Stimulated activated memory B cell treated with anti-CD40 and anti-IgM and Interleukin-4, amounts not matched to agents 10 μg/mL and 1 μg/mL and 100 μg/mL, for 72 hours (primary cell): ENCODE measurements at regions not wholly inside any gene's neighbourhood (a gene's known extent, or its start where the extent isn't known, plus 50 kb on each side); places are given as distances from the start of the nearest gene placed in this dataset.

Experiments used
- ATAC-seq: fragments of 150-1000 bp; cut with Tn5 transposase; 2 replicates; pipeline ENCODE4 v1.10.0; 2021
- H3K27ac Mint-ChIP-seq: one replicate; pipeline ENCODE4 v1.8.0; 2022; ENCODE audit warnings: mild to moderate bottlenecking, mixed read lengths
- H3K27me3 Mint-ChIP-seq: one replicate; pipeline ENCODE4 v1.8.0; 2022; ENCODE audit warnings: mixed read lengths
- H3K36me3 Mint-ChIP-seq: one replicate; pipeline ENCODE4 v1.8.0; 2022; ENCODE audit warnings: mixed read lengths
- H3K4me1 Mint-ChIP-seq: one replicate; pipeline ENCODE4 v1.8.0; 2022; ENCODE audit warnings: mixed read lengths
- H3K4me3 Mint-ChIP-seq: one replicate; pipeline ENCODE4 v1.8.0; 2022; ENCODE audit warnings: mild to moderate bottlenecking, moderate library complexity, mixed read lengths
- H3K9me3 Mint-ChIP-seq: one replicate; pipeline ENCODE4 v1.8.0; 2022; ENCODE audit warnings: mixed read lengths

DNA sequence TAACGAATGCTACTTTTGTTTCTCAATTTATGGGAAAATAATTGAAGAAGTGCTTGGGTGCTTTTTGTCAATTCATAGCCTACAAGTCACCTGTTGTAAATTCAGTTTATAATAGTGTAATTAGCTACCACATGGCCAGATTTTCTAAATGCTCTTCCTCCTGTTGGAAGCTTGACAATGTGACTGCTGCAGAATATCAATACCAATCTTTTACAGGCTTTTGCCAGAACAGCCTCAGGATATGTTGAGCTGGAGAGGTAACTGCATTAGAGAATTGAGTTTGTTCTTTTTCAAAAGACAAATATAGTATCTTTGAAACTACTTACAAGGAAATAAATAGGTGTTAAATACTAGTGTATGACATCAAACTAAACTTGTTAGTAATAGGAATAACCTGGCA is 277.8 kb downstream of the POU4F1 start:
- H3K36me3 Mint-ChIP-seq = no peaks in the 10 kb centered on the region
- H3K27ac Mint-ChIP-seq = no peak overlapping the region
- no peaks in the 10 kb centered on the region for H3K9me3 Mint-ChIP-seq
- ATAC-seq = no peak
- H3K27me3 Mint-ChIP-seq = no peaks in the 10 kb centered on the region
- no peaks in the 10 kb centered on the region for H3K4me1 Mint-ChIP-seq
- H3K4me3 Mint-ChIP-seq = no peak overlapping the region

DNA sequence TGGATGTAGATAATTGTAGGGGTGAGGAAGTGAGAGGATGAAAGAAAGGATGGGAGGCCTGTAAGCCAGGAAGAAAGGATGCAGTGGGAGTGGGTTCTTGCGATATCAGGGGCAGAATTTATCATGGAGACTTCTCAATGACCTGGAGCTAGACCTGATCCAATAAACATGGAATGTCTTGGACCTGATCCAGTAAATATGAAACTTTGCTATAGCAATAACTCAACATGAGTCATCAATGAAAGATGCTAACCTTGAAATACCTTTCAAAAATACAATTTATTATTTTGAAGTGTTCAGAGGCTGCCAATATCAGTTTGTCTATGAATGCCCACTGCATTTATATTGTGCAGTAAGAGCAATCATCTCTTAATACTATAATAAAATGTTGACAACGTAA is 279.5 kb downstream of the POU4F1 start:
- Mint-ChIP-seq H3K27me3 (no peaks in the 10 kb centered on the region), H3K36me3 (no peaks in the 10 kb centered on the region), H3K9me3 (no peaks in the 10 kb centered on the region), H3K4me3 (no peak overlapping the region), H3K4me1 (no peaks in the 10 kb centered on the region), H3K27ac (no peak overlapping the region)
- no peak for ATAC-seq

DNA sequence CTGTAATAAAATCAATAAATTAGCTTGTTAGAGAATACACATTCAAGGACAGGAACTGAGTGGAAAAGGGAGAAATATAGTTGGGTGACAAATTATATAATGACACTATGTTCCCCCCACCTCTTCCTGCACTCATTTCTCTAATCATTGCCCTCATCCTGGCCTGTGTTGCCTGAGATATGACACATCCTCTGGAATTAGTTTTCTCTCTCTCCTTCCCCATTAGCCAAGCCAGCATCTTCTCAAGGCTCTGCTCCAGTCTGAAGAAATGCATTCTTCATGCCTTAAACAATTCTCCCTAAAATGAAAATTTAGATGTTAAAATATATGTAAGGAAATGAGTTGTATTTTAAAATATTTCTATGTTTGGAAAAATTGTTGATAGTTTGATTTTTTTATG is 280.3 kb downstream of the POU4F1 start:
- ATAC-seq = no peak
- H3K4me3 Mint-ChIP-seq = no peak overlapping the region
- no peak overlapping the region for H3K27ac Mint-ChIP-seq
- no peaks in the 10 kb centered on the region for H3K36me3 Mint-ChIP-seq
- H3K9me3 Mint-ChIP-seq = no peaks in the 10 kb centered on the region
- no peaks in the 10 kb centered on the region for H3K27me3 Mint-ChIP-seq
- no peaks in the 10 kb centered on the region for H3K4me1 Mint-ChIP-seq

DNA sequence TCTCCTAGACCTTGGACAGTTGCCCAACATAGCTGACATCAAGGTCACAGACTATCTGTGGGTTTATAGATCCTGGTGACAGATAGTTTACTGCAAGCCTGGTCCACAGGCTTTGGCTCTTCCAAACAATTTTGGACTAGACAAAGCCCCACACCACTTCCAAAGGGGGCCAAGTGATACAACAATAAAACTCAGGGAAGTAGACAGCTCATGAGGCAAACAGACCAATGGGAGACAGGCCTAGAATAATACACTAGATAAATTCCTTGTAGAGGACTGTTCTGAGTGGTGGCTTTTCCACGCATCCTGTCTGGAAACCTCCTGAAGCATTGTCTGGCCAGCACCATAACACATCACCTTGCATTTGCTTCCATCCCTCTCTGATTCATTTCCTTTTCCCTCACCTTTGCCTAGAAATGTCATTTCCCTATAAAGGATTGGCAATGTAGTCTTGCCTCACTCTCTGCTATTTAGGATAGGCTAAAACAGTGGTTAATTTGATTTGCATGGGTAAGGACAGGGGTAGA is 284.2 kb downstream of the POU4F1 start:
- Mint-ChIP-seq H3K4me3 (no peak overlapping the region), H3K4me1 (no peaks in the 10 kb centered on the region), H3K9me3 (no peaks in the 10 kb centered on the region), H3K36me3 (no peaks in the 10 kb centered on the region), H3K27ac (no peak overlapping the region), H3K27me3 (no peaks in the 10 kb centered on the region)
- no peak for ATAC-seq

DNA sequence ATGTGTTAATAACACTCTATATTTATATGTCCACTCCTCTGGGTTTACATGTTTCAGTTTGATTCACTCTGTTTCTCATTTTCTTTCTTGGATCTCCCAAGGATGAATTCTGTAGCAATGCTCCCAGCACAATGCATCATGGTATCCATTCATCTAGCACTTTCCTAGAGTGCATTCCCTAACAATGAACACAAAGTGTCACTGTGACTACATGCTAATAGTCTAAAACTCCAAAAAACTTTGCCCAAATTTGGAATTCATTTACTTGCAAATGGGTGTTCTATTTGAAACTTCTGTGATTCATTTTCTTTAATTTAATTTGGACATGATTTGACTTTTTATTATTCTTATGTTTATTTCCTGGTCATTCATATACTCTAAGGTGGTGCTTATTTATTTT is 286.3 kb downstream of the POU4F1 start:
- H3K36me3 Mint-ChIP-seq = no peaks in the 10 kb centered on the region
- H3K4me3 Mint-ChIP-seq = no peak overlapping the region
- H3K4me1 Mint-ChIP-seq = no peaks in the 10 kb centered on the region
- H3K27me3 Mint-ChIP-seq = no peaks in the 10 kb centered on the region
- no peaks in the 10 kb centered on the region for H3K9me3 Mint-ChIP-seq
- H3K27ac Mint-ChIP-seq = no peak overlapping the region
- no peak for ATAC-seq

DNA sequence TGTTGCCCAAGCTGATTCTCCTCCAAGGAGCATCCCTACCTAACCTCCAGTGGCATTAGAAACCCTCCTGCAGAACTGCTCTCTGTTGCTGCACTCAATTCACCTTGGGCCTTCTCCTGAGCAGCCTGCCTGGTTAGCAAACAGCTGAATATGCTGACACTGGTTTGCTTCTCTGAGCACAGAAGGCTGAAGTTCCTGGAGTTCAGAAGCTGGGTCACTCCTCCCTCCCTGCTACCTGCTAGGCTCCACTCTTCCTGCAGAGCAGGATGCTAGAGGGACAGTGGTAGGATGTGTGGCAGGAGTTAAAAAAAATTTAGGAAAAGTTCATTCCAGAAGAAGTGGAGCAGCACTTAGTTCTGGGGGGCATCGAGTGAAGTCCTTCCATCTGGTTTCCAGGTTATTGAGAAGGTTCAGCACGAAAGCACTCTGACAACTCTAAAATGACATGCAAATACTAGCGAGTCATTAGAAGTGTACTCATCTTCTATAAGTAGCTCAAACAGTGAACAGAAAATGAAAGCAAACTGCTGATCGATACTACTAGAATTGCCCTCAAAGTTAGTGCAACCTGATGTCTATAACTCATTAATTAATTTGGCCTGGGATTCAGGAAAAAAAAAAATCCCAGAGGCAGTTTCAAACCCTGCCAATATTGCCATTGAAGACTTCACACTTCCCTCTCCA is 293.7 kb downstream of the POU4F1 start:
- Mint-ChIP-seq H3K4me1 (peaks cover 11% of the 10 kb centered on the region), H3K27me3 (no peaks in the 10 kb centered on the region), H3K36me3 (no peaks in the 10 kb centered on the region), H3K9me3 (no peaks in the 10 kb centered on the region), H3K4me3 (no peak overlapping the region), H3K27ac (no peak overlapping the region)
- peak; percentile 28 for ATAC-seq

DNA sequence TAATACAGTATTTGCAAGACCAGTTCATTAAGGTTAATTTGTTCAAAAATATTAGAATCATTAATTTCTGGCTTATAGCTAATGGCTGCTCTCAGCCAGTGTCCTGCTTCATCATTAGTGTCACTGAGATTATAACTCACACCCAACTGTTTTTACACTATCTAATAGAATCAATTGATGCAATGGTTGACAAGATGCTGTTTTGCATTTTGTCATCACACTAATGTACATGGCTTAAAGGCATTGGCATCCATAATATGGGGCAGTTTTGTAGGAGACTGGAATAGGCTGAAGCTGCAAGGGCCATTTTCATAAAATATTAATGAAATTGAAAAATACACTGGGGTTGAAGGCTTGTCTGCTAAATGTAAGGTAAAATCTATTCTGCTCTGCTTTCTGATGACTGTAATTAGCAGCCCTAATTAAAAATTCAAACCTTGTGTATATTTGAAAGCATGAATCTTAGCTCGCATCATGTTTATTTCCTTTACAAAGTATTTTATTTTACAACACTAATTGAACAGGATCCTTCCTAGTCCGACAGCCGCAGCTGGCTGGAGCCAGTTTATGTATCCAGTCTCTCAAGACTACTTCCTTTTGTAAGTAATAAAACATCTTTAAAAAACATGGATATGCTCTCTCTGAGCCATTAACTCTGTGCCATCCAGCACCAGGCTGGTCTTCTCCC is 296.7 kb downstream of the POU4F1 start:
- Mint-ChIP-seq H3K4me3 (no peak overlapping the region), H3K4me1 (peaks cover 11% of the 10 kb centered on the region), H3K36me3 (no peaks in the 10 kb centered on the region), H3K27me3 (no peaks in the 10 kb centered on the region), H3K9me3 (no peaks in the 10 kb centered on the region), H3K27ac (no peak overlapping the region)
- ATAC-seq = no peak

DNA sequence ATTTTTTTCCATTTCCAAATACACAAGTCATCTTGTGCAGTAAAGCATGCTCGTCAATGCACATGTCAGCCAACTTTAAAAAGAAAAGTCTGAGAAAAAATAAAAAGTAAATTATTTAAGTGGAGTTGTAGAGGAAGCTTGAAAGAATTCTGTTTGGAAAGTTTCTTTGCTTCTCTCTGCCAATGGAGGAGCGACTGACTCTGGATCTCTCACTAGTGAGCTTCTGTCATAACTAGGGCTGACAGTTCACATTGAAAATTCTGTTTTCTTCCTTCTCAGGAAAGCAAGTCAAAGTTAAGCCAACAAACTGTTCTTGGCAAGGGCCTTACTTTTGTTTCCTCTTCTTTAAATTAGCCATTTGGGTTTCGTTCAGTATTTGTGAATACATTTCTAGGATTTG is 298.2 kb downstream of the POU4F1 start:
- Mint-ChIP-seq H3K27ac (no peak overlapping the region), H3K27me3 (no peaks in the 10 kb centered on the region), H3K4me1 (peaks cover 9% of the 10 kb centered on the region), H3K4me3 (no peak overlapping the region), H3K9me3 (no peaks in the 10 kb centered on the region), H3K36me3 (no peaks in the 10 kb centered on the region)
- ATAC-seq = no peak

DNA sequence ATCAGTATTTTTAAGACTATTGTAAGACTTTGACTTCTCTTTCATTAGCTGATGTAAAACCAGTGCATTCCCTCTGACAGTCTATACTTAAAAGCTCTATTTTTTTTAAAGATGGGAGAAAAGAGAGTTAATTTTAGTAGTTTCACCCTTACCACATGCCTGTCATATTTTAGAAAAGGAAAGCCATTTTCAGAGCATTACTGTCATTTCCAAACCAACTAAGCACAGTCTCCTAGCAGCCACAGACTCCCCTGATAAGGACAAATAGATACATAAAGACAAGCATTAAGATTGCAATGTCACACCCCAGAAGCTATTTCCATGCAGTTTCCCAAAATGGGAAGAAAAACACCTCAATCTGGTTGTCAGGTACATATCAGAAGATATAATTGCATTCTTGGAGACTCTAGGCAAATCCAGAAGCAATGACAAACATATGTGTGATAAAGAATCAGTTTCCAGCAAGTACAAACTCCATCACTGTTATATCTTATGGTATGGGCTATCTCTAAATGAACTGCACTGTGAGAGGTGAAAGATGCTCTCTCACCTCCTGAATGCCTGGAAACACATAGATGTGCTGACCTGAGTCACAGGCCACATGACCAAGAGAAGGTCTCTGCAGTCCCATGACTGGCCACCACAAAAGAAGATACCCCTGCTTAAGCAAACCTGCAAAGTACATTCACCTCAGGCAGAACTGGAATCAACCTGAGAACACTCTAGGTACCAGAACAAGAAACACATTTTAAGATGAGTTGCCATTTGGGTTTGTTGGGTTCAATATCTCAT is 303.3 kb downstream of the POU4F1 start:
- no peaks in the 10 kb centered on the region for H3K36me3 Mint-ChIP-seq
- no peaks in the 10 kb centered on the region for H3K9me3 Mint-ChIP-seq
- no peaks in the 10 kb centered on the region for H3K27me3 Mint-ChIP-seq
- no peak for ATAC-seq
- H3K27ac Mint-ChIP-seq = no peak overlapping the region
- H3K4me3 Mint-ChIP-seq = no peak overlapping the region
- H3K4me1 Mint-ChIP-seq = no peaks in the 10 kb centered on the region

DNA sequence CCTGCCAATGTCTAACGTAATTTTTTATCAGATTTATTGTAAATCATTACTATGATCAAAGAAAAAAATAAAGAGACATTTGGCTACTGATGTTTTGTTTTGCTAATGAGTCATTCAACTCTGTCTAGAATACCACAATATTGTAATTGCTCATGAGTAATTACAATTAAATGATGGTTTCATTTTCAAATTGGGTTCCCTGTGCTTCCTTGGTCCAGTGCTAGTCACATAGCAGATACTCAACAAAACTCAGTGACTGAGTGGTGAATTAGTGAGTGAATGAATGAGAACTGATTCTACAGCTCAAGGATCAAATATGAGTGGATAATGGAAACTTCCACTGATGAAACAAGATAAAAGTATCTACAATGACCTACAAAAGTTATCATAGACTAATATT is 304.7 kb downstream of the POU4F1 start:
- H3K4me1 Mint-ChIP-seq = no peaks in the 10 kb centered on the region
- no peaks in the 10 kb centered on the region for H3K9me3 Mint-ChIP-seq
- no peak overlapping the region for H3K27ac Mint-ChIP-seq
- H3K36me3 Mint-ChIP-seq = no peaks in the 10 kb centered on the region
- no peaks in the 10 kb centered on the region for H3K27me3 Mint-ChIP-seq
- no peak for ATAC-seq
- H3K4me3 Mint-ChIP-seq = no peak overlapping the region

DNA sequence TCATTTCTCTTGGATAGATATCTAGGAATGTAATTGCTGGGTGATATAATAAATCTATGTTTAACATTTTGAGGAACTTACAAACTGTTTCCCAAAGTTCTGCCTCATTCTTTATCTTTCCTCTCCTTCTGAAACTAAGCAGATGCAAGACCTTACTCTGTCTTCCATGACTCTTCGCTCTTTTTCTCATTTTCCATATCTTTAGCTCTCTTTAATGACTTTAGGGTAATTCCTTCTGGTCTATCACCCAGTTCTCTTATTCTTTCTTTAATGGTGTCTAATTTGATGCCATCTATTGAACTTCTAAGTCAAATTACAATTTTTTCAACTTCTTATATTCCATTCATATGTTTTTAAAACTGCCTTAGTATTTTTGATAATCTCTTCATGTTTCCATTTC is 316.6 kb downstream of the POU4F1 start:
- no peak overlapping the region for H3K4me3 Mint-ChIP-seq
- no peaks in the 10 kb centered on the region for H3K4me1 Mint-ChIP-seq
- ATAC-seq = no peak

DNA sequence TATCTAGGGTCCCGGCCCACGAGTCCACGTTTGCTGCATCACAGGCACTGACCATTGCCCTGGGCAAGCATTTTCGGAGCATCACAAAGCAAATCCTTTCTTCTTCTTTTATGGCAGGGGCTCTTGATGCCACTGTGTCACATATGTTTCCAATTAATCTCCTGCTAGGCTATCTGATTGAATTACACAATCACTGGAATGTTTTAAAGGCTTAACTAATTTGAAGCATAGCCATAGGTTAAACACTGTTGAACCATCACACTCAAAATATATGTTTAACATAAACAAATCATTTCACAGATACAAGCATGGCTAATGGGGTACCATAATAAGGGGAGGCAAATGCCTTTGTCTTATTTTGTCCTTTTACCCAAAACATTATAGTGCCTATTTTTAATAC is 338.3 kb downstream of the POU4F1 start:
- Mint-ChIP-seq H3K27ac (no peak overlapping the region), H3K4me1 (no peaks in the 10 kb centered on the region), H3K27me3 (no peaks in the 10 kb centered on the region), H3K4me3 (no peak overlapping the region), H3K9me3 (peaks cover 5% of the 10 kb centered on the region), H3K36me3 (no peaks in the 10 kb centered on the region)
- ATAC-seq = no peak

More for the DNA sequence above, 316.6 kb downstream of the POU4F1 start:
- H3K9me3 Mint-ChIP-seq = peaks cover 10% of the 10 kb centered on the region
- H3K27ac Mint-ChIP-seq = no peak overlapping the region
- no peaks in the 10 kb centered on the region for H3K36me3 Mint-ChIP-seq
- no peaks in the 10 kb centered on the region for H3K27me3 Mint-ChIP-seq

DNA sequence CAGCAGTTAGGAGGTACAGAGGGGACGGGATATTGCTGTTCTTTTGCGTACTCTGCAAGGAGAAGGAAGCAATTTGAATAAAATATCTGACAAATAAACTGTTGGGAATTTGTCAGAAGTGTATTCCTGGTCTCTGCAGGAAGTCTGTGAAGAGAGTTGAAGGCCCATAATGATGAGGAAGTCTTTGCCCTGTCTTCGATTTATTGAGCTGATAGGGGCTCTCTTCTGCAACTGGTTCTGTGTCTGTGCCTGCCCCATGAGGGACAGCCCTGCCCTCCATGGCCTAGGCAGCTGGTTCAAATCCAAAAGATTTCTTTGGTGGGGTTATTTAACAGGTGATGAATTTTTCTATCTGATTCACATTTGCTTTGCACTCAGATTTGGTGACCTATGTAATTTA is 339.7 kb upstream of the EDNRB start:
- no peak for ATAC-seq
- no peaks in the 10 kb centered on the region for H3K27me3 Mint-ChIP-seq
- no peak overlapping the region for H3K4me3 Mint-ChIP-seq
- no peaks in the 10 kb centered on the region for H3K36me3 Mint-ChIP-seq
- peaks cover 5% of the 10 kb centered on the region for H3K9me3 Mint-ChIP-seq
- H3K27ac Mint-ChIP-seq = no peak overlapping the region
- no peaks in the 10 kb centered on the region for H3K4me1 Mint-ChIP-seq

DNA sequence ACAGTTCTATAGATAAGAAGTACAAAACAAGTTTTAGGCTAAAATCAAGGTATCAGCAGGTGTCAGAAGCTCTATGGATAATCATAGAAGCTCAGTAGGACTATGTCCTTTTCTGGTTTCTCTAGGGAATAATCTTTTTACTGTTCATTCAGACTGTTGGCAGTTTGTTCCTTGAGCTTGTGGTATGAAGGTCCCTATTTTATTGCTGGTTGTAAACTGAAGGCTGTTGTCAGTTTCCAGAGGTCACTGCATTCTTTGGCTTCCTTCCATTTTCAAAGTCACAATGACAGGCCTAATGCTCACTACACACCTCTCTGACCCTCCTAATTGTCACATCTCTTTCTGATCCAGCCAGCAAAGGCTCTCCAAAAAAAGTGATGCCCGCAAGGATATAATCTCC is 337.9 kb upstream of the EDNRB start:
- no peaks in the 10 kb centered on the region for H3K36me3 Mint-ChIP-seq
- no peak for ATAC-seq
- no peaks in the 10 kb centered on the region for H3K4me1 Mint-ChIP-seq
- H3K9me3 Mint-ChIP-seq = peaks cover 5% of the 10 kb centered on the region
- no peak overlapping the region for H3K27ac Mint-ChIP-seq
- H3K27me3 Mint-ChIP-seq = no peaks in the 10 kb centered on the region
- H3K4me3 Mint-ChIP-seq = no peak overlapping the region

DNA sequence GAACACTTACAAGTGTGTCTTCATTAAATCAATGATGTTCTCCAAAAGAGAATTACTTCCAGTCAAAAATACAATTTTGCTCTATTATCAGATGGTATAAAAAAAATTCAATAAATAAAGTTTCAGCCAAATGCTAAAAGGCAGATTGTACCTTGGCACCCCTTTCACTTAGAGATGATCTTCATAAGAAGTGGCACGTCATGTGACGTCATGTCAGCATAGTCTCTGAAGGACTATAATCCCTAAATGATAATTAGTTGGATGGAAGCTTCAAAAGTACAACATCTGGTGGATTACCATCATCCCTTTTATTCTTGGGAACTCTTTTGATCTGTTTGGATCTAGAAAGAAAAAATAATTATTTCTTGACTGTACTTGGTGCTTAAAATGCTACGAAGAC is 335.5 kb upstream of the EDNRB start:
- Mint-ChIP-seq H3K27ac (no peak overlapping the region), H3K9me3 (no peaks in the 10 kb centered on the region), H3K36me3 (no peaks in the 10 kb centered on the region), H3K4me3 (no peak overlapping the region), H3K27me3 (no peaks in the 10 kb centered on the region), H3K4me1 (no peaks in the 10 kb centered on the region)
- ATAC-seq = no peak

DNA sequence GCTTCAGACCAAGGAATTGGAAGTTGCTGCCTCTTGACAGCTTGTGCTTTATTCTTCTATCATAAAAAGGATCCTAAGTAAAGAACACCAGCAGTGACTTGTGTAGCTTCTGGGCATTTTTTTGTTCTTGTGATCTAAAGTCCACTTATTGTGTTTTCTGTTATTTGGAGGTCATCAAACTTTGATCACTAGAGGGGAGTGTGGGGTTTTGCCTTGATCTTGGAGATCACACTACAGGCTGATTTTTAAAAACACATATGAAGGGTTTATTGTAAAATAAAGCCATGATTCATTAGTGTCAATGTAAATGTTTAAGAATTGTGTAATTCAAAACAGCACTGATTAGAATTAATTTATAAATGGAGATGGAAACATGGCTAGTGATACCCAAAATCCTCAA is 328.7 kb upstream of the EDNRB start:
- no peak for ATAC-seq
- Mint-ChIP-seq H3K27me3 (no peaks in the 10 kb centered on the region), H3K9me3 (no peaks in the 10 kb centered on the region), H3K36me3 (no peaks in the 10 kb centered on the region), H3K4me1 (no peaks in the 10 kb centered on the region), H3K27ac (no peak overlapping the region), H3K4me3 (no peak overlapping the region)
